HCT116 (cell line): ENCODE measurements at regions not wholly inside any gene's neighbourhood (a gene's known extent, or its start where the extent isn't known, plus 50 kb on each side); places are given as distances from the start of the nearest gene placed in this dataset.
A peak's percentile ranks its signal among the peaks of the same experiment; 100 is the strongest.

Source experiments
- ATAC-seq: fragments of 200-7000 bp; cut with Tn5 transposase; 2 replicates; pipeline ENCODE4 v1.9.1; 2020; ENCODE audit warnings: mild to moderate bottlenecking, moderate library complexity
- BruUV-seq: library from RNA; stranded (reverse); fragments of 400-500 nt; replicated peaks from 2 replicates; lab custom pipeline; 2021; lab: Mats Ljungman, UMichigan
- CTCF ChIA-PET: fragments of 300-600 bp; sonication (Branson Sonifier 250); formaldehyde crosslinking; loops from one replicate; lab custom pipeline; 2021; ENCODE audit warnings: antibody characterized with exemption; lab: Charles Lee
- POLR2A ChIA-PET: fragments of 300-600, 350-600 bp; sonication (Branson Sonifier 250); formaldehyde crosslinking; loops from one replicate; lab custom pipeline; 2021; ENCODE audit warnings: antibody characterized with exemption; lab: Charles Lee
- RAD21 ChIA-PET, 2 experiments: fragments of 300-600 bp; sonication (Branson Sonifier 250); formaldehyde crosslinking; loops; one replicate each; lab custom pipeline; 2023; ENCODE audit warnings: low total read pairs in 2 of 2; ENCODE audit not compliant: uncharacterized antibody in 2 of 2, unreplicated experiment in 2 of 2, low non-redundant PET in 1 of 2; lab: Charles Lee
- DNase-seq: peaks from one replicate; pipeline ENCODE4 v3.0.0-alpha.2; 2010; ENCODE audit warnings: low read depth, low spot score
- H2AFZ ChIP-seq: fragments of 200-600 bp; shearing (Covaris generic), sonication (generic); 2 replicates; pipeline ENCODE4 v1.6.1; 2017; ENCODE audit warnings: low read depth, mixed run types, mixed read lengths, antibody characterized with exemption, low read length; ENCODE audit not compliant: poor library complexity, severe bottlenecking
- H3K27ac ChIP-seq: 2 replicates; pipeline ENCODE4 v1.5.1; 2012; ENCODE audit warnings: low read depth, low read length
- H3K27me3 ChIP-seq: fragments of 200-600 bp; sonication (generic); 2 replicates; pipeline ENCODE4 v1.6.1; 2016; ENCODE audit warnings: mixed run types, low read length, mixed read lengths; ENCODE audit not compliant: insufficient read depth
- H3K36me3 ChIP-seq, 2 experiments: fragments of 200-500 bp in 1 of 2; fragments of 200-600 bp in 1 of 2; sonication (Bioruptor generic) in 1 of 2; sonication (generic) in 1 of 2; 2 replicates each; pipeline versions ENCODE4 v1.5.1 to v1.6.1; 2014 to 2016; ENCODE audit warnings: low read length in 2 of 2, inconsistent platforms in 1 of 2, mixed read lengths in 1 of 2, mixed run types in 1 of 2; ENCODE audit not compliant: insufficient read depth in 2 of 2, control insufficient read depth in 1 of 2
- H3K4me1 ChIP-seq, 2 experiments: fragments of 200-600 bp in 1 of 2; sonication (generic) in 1 of 2; 2 replicates each; pipeline versions ENCODE4 v1.5.1 to v1.6.1; 2012 to 2017; ENCODE audit warnings: low read length in 2 of 2, inconsistent platforms in 1 of 2, mild to moderate bottlenecking in 1 of 2, mixed read lengths in 1 of 2, mixed run types in 1 of 2, moderate library complexity in 1 of 2; ENCODE audit not compliant: insufficient read depth in 2 of 2, control insufficient read depth in 1 of 2
- H3K4me2 ChIP-seq: fragments of 200-600 bp; sonication (generic); 2 replicates; pipeline ENCODE4 v1.6.1; 2017; ENCODE audit warnings: mixed run types, low read length, mixed read lengths
- H3K4me3 ChIP-seq, 2 experiments: fragments of 200-600 bp in 1 of 2; sonication (generic) in 1 of 2; replicated peaks in 1 of 2; 2 replicates each; pipeline ENCODE4 v1.5.1; 2011 to 2016; ENCODE audit warnings: low read length in 2 of 2, control low read depth in 1 of 2, low read depth in 1 of 2, mild to moderate bottlenecking in 1 of 2, mixed read lengths in 1 of 2, mixed run types in 1 of 2
- H3K79me2 ChIP-seq: fragments of 200-600 bp; sonication (generic); 2 replicates; pipeline ENCODE4 v1.6.1; 2017; ENCODE audit warnings: mild to moderate bottlenecking, mixed run types, low read length, moderate library complexity, mixed read lengths; ENCODE audit not compliant: insufficient read depth
- H3K9ac ChIP-seq: fragments of 200-600 bp; sonication (generic); 2 replicates; pipeline ENCODE4 v1.6.1; 2016; ENCODE audit warnings: low read length, mixed read lengths
- H3K9me2 ChIP-seq: fragments of 200-600 bp; sonication (generic), shearing (Covaris generic); 2 replicates; pipeline ENCODE4 v1.6.1; 2017; ENCODE audit warnings: mixed run types, mild to moderate bottlenecking, moderate library complexity; ENCODE audit not compliant: insufficient read depth
- H3K9me3 ChIP-seq, 2 experiments: fragments of 200-500 bp in 1 of 2; fragments of 200-600 bp in 1 of 2; sonication (Bioruptor generic) in 1 of 2; sonication (generic) in 1 of 2; 2 replicates each; pipeline ENCODE4 v1.6.1; 2014 to 2017; ENCODE audit warnings: low read length in 2 of 2, mixed read lengths in 2 of 2, inconsistent platforms in 1 of 2, low read depth in 1 of 2, mild to moderate bottlenecking in 1 of 2, mixed run types in 1 of 2, moderate library complexity in 1 of 2; ENCODE audit not compliant: control insufficient read depth in 1 of 2, insufficient read depth in 1 of 2
- H4K20me1 ChIP-seq: fragments of 200-600 bp; sonication (generic), shearing (Covaris generic); 2 replicates; pipeline ENCODE4 v1.6.1; 2017; ENCODE audit warnings: mixed run types, mild to moderate bottlenecking, moderate library complexity; ENCODE audit not compliant: insufficient read depth
- ATF3 ChIP-seq: IDR thresholded peaks from 2 replicates; pipeline ENCODE4 v1.6.1; 2012
- CEBPB ChIP-seq: IDR thresholded peaks from 2 replicates; pipeline ENCODE4 v1.6.1; 2012; ENCODE audit warnings: low read depth
- ELF1 ChIP-seq: IDR thresholded peaks from 2 replicates; pipeline ENCODE4 v1.6.1; 2012; ENCODE audit warnings: low read depth, borderline replicate concordance
- EZH2 ChIP-seq: fragments of 200-600 bp; sonication (generic); IDR thresholded peaks from 2 replicates; pipeline ENCODE4 v1.6.1; 2017; ENCODE audit warnings: antibody characterized with exemption, mixed run types
- POLR2AphosphoS5 ChIP-seq: IDR thresholded peaks from 2 replicates; pipeline ENCODE4 v1.6.1; 2011; ENCODE audit warnings: mild to moderate bottlenecking, low read depth, low read length, moderate library complexity
- RAD21 ChIP-seq: IDR thresholded peaks from 2 replicates; pipeline ENCODE4 v1.6.1; 2012; ENCODE audit warnings: low read depth, mild to moderate bottlenecking
- REST ChIP-seq: IDR thresholded peaks from 2 replicates; pipeline ENCODE4 v1.6.1; 2012; ENCODE audit warnings: low read depth
- SIN3A ChIP-seq: IDR thresholded peaks from 2 replicates; pipeline ENCODE4 v1.6.1; 2012; ENCODE audit warnings: low read depth
- SP1 ChIP-seq: IDR thresholded peaks from 2 replicates; pipeline ENCODE4 v1.6.1; 2012; ENCODE audit warnings: low read depth
- SRF ChIP-seq: IDR thresholded peaks from 2 replicates; pipeline ENCODE4 v1.6.1; 2012; ENCODE audit warnings: low read depth
- TCF7L2 ChIP-seq: IDR thresholded peaks from 2 replicates; pipeline ENCODE4 v1.7.0; 2011; ENCODE audit warnings: borderline replicate concordance, inconsistent platforms; ENCODE audit not compliant: insufficient read depth, insufficient read length; ENCODE audit errors: extremely low read depth
- YY1 ChIP-seq: IDR thresholded peaks from 2 replicates; pipeline ENCODE4 v1.6.1; 2011; ENCODE audit warnings: low read length, low read depth, moderate library complexity, mild to moderate bottlenecking; ENCODE audit not compliant: insufficient replicate concordance; ENCODE audit errors: extremely low read depth
- ZBTB33 ChIP-seq: IDR thresholded peaks from 2 replicates; pipeline ENCODE4 v1.6.1; 2011; ENCODE audit warnings: mild to moderate bottlenecking, low read length, moderate library complexity; ENCODE audit not compliant: insufficient replicate concordance; ENCODE audit errors: extremely low read depth
- ZFX ChIP-seq: fragments of 450-650 bp; IDR thresholded peaks from 2 replicates; pipeline ENCODE4 v1.6.1; 2017
- ZNF274 ChIP-seq: fragments of 200-500 bp; sonication (Bioruptor generic); IDR thresholded peaks from 2 replicates; pipeline ENCODE4 v1.6.1; 2014; ENCODE audit warnings: mild to moderate bottlenecking, low read depth, low read length, inconsistent platforms
- intact Hi-C: fragments of 100-400 bp; cut with micrococcal nuclease; formaldehyde crosslinking; loops from 2 replicates; pipeline ENCODE4 v1.10.0; 2022

GRCh38 chr3:194270627-194271459 lies 80.3 kb downstream of the CPN2 start:
- H2AFZ ChIP-seq = no peak overlapping the region
- DNase-seq (peak; percentile 45), ATAC-seq (peak; percentile 72)
- no peaks in the 10 kb centered on the region for H3K27me3 ChIP-seq
- ChIA-PET CTCF (interaction anchor here (1.2 to 3.3 kb wide), 7 partner anchors 8 to 490 kb away, joined by 3 to 15 read pairs (median 5); no protein-coding TSS in a partner anchor), RAD21 (interaction anchor here (0.6 to 1.2 kb wide), 5 partner anchors 26 to 490 kb away, joined by 3 to 8 read pairs (median 3); no protein-coding TSS in a partner anchor), POLR2A (interaction anchor here (0.6 to 2.1 kb wide), 5 partner anchors 9 to 136 kb away, joined by 4 to 11 read pairs (median 5); partner anchors contain the start of gene HES1)
- peak overlapping the region; percentile 76 for H3K4me2 ChIP-seq
- no TSS peak for BruUV-seq
- intact Hi-C loops = loop anchor here (2.0 kb wide), 1 partner anchor 26 kb away; no protein-coding TSS in a partner anchor
- no peaks in the 10 kb centered on the region for H3K36me3 ChIP-seq
- no peaks in the 10 kb centered on the region for H3K9me3 ChIP-seq
- TF ChIP-seq SRF (no peak), ATF3 (no peak), ZNF274 (no peak), TCF7L2 (peak; percentile 43), RAD21 (no peak), CEBPB (no peak), YY1 (no peak), SIN3A (no peak), ELF1 (no peak), EZH2 (no peak), ZBTB33 (no peak), POLR2AphosphoS5 (peak; percentile 55), SP1 (no peak), REST (no peak), ZFX (peak; percentile 62)
- H3K79me2 ChIP-seq = no peaks in the 10 kb centered on the region
- H3K4me3 ChIP-seq = peak overlapping the region; percentile 11 to 48; a peak in 3 of 4 replicates
- H3K4me1 ChIP-seq = peaks cover 72 to 78% of the 10 kb centered on the region in 2 experiments
- peak overlapping the region; percentile 74 for H3K27ac ChIP-seq
- H4K20me1 ChIP-seq = no peaks in the 10 kb centered on the region
- H3K9me2 ChIP-seq = no peaks in the 10 kb centered on the region
- H3K9ac ChIP-seq = peak overlapping the region; percentile 51
